ENCODE measurements at regions not wholly inside any gene's neighbourhood (a gene's known extent, or its start where the extent isn't known, plus 50 kb on each side); places are given as distances from the start of the nearest gene placed in this dataset.

DNA sequence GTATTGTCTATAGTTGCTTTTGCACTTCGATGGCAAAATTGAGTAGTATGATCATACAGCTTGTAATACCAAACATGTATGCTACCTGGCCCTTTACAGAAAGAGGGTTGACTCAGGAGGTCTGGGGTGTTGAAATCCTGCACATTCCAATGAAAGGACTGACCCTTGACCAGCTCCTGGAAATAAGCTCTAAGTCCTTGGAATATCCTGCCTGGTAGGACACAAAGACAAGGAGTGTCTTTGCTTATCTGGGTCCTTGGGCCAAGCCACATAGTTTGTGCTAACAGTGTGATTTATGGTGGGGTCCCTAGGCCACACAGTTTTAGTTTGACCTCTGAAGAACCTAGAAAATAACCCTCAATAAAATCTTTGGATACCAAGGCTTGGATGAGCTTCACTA is 89.3 kb upstream of the FTMT start:
- TF ChIP-seq, protein P1, sequence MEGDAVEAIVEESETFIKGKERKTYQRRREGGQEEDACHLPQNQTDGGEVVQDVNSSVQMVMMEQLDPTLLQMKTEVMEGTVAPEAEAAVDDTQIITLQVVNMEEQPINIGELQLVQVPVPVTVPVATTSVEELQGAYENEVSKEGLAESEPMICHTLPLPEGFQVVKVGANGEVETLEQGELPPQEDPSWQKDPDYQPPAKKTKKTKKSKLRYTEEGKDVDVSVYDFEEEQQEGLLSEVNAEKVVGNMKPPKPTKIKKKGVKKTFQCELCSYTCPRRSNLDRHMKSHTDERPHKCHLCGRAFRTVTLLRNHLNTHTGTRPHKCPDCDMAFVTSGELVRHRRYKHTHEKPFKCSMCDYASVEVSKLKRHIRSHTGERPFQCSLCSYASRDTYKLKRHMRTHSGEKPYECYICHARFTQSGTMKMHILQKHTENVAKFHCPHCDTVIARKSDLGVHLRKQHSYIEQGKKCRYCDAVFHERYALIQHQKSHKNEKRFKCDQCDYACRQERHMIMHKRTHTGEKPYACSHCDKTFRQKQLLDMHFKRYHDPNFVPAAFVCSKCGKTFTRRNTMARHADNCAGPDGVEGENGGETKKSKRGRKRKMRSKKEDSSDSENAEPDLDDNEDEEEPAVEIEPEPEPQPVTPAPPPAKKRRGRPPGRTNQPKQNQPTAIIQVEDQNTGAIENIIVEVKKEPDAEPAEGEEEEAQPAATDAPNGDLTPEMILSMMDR (IDR thresholded peaks at IDR 0.05) = no peak
- TF ChIP-seq ZFX (IDR thresholded peaks at IDR 0.05; ENCODE audit: borderline replicate concordance) = no peak
- no peak overlapping the region for H3K27ac ChIP-seq

DNA sequence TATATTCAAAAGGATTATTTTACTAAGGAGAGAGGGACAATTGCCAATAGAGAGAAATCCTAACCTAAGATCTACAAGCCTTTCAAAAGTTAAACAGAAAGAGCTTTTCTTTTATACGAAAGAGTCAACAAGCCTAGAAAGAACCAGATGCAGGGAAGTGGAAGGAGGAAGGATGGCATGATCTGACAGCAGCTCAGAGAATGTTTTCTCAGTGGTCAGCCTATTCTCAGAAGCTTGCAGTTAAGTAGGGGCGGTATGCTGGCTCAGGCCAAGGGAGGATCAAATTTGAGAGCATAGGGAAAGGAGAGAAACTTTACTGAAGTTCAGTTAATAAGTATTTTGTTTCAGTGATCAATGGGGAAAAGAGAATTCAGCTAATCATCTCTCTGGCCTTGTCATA is 88.0 kb upstream of the FTMT start:
- H3K27ac ChIP-seq = no peak overlapping the region
- TF ChIP-seq, protein P1 (IDR thresholded peaks at IDR 0.05) = no peak
- TF ChIP-seq ZFX (IDR thresholded peaks at IDR 0.05; ENCODE audit: borderline replicate concordance) = no peak

DNA sequence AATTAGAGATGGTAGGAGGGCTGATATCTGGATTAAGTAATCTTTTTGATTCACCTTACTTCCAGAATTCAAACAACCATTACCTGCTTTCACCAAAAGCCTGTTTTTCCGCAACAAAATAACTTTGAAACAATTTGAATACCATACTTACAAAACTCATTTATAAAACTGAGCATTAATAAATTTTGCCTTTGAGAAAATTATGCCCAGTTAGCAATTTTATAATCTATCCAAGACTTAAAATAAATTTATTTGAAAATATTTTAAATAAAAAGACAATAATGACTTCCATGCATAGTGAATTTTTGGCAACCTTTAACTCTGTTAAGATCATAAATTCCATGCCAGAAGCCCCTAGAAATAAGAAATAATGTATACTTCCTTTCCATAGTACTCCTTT is 71.3 kb upstream of the FTMT start:
- TF ChIP-seq, protein P1 (IDR thresholded peaks at IDR 0.05) = no peak
- no peak for TF ChIP-seq ZFX (IDR thresholded peaks at IDR 0.05; ENCODE audit: borderline replicate concordance)

DNA sequence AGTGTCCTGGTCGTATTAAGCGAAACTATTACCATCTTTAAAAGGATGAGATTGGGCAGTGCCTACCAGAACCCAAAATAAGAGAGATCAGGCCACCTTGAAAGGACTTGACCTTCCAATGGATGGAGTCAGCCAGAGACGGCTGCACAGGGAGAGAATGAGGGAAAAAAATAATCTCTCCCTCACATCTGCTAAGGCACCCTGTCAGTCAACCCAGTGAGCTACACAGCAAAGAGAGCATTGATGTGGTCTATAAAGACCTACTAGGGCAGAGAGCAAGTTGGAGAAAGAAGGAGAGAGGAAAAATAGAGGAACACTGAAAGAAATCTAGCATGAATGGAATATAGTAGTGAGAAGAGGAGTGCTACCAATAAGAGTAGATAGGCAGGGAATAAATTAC is 68.0 kb upstream of the FTMT start:
- no peak overlapping the region for H3K27ac ChIP-seq
- TF ChIP-seq, protein P1 (IDR thresholded peaks at IDR 0.05) = no peak
- TF ChIP-seq ZFX (IDR thresholded peaks at IDR 0.05; ENCODE audit: borderline replicate concordance) = no peak

More for the DNA sequence above, 71.3 kb upstream of the FTMT start:
- no peak overlapping the region for H3K27ac ChIP-seq

DNA sequence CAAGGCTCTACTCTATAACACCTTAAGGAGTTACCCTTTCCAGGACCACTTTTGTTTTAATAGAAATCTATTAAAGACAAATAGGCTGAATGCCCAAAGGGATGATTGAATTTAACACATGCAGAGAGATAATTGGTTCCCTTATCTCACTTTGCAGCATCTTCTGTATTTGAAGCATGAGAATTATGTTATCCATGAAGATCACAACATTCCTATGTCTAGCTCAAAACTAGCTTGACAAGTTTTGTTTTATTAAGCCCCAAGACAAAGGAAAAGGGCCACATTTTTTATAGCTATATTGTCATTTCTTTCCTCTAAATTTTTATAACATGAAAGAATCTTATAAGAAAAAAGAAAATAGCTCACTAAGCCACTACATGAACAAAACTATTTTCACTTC is 57.9 kb upstream of the FTMT start:
- no peak overlapping the region for H3K27ac ChIP-seq
- TF ChIP-seq, protein P1 (IDR thresholded peaks at IDR 0.05) = no peak
- no peak for TF ChIP-seq ZFX (IDR thresholded peaks at IDR 0.05; ENCODE audit: borderline replicate concordance)

DNA sequence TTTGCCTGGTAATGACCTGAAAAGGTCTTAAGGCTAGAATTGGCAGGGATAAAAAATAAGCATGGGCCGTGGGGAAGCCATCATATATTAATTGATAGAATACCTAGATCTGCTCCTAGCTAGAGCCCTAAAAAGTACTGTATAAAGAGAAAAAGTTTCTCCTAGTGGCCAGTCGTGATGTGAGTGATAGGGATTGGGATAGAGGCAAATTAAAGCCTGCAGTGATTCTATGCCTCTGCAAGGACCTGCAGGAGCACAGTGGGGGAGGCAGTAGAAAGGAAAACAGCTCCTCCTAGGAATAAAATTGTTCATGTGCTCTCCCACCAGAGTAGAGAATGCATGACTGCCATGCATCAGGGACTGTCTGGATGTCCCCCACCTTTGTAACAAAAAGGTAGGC is 56.2 kb upstream of the FTMT start:
- no peak overlapping the region for H3K27ac ChIP-seq
- TF ChIP-seq, protein P1 (IDR thresholded peaks at IDR 0.05) = no peak
- no peak for TF ChIP-seq ZFX (IDR thresholded peaks at IDR 0.05; ENCODE audit: borderline replicate concordance)

DNA sequence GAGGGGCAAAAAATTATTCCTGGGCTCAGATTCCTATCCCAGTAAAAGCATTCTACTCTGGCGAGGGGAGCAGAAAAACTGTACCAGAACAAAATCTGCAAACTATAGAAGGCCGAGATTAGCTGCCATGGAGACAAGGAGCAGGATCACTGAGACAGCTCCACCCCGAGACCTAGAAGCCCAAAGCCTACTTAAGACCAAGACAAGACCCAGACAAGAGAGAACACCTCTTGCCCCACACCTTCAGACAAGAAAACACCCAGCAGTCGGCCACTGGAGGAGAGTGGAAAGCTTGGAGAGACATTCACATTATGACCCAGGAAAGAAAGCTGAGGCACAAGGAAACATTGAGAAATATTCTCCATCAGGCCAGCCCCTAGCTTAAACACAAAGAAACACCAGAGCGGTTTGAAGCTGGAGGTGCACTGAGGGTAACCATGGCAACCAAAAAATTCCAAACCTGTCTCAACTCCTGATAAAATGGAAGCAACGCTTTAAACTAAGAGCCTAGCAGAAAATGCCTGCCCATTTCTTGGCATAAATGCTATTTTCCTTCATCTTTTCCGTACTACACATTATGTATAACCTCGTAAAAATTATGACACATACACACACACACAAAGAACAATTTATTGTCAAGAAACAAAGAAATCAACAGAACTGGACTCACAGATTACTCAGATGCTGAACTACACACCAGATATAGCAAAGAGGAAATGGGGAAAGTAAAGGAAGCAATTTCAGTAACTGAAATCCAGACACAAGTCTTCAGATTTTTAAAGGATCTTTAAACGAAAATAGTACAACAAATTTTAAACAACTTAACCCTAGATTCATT is 53.8 kb upstream of the FTMT start:
- H3K27ac ChIP-seq = no peak overlapping the region
- no peak for TF ChIP-seq ZFX (IDR thresholded peaks at IDR 0.05; ENCODE audit: borderline replicate concordance)
- TF ChIP-seq, protein P1 (IDR thresholded peaks at IDR 0.05) = no peak

All from 22Rv1 (cell line).